ENCODE measurements at regions not wholly inside any gene's neighbourhood (a gene's known extent, or its start where the extent isn't known, plus 50 kb on each side); places are given as distances from the start of the nearest gene placed in this dataset.

GRCh38 chr5:167458412-167458811, 833.0 kb upstream of the WWC1 start:
- no peak for TF ChIP-seq CTCF (IDR thresholded peaks at IDR 0.05 in 8 of 11, conservative IDR thresholded peaks at IDR 0.05 in 3 of 11)
- TF ChIP-seq POLR2AphosphoS5 (IDR thresholded peaks at IDR 0.05) = no peak
